Right cardiac atrium (tissue), 5 donors: ENCODE measurements at regions not wholly inside any gene's neighbourhood (a gene's known extent, or its start where the extent isn't known, plus 50 kb on each side); places are given as distances from the start of the nearest gene placed in this dataset.

ENCODE experiments used
- ATAC-seq, 2 donors: fragments of 200-7000 bp; cut with Tn5 transposase; one replicate each; pipeline versions ENCODE4 v1.8.0 to v1.9.1; 2020; ENCODE audit warnings: moderate library complexity in 2 of 2, mild to moderate bottlenecking in 1 of 2
- DNase-seq, 3 donors: peaks; one replicate each; pipeline ENCODE4 v3.0.0-alpha.2; 2020
- H3K27ac ChIP-seq: one replicate; pipeline ENCODE4 v1.5.1; 2013; ENCODE audit warnings: mild to moderate bottlenecking, low read length, control low read depth, moderate library complexity
- H3K27me3 ChIP-seq: one replicate; pipeline ENCODE4 v1.6.1; 2013; ENCODE audit not compliant: control insufficient read depth, insufficient read depth
- H3K4me1 ChIP-seq: one replicate; pipeline ENCODE4 v1.6.1; 2013; ENCODE audit warnings: low read length; ENCODE audit not compliant: control insufficient read depth, insufficient read depth
- H3K4me3 ChIP-seq: one replicate; pipeline ENCODE4 v1.5.1; 2013; ENCODE audit warnings: low read length, control low read depth
- H3K9me3 ChIP-seq: one replicate; pipeline ENCODE4 v1.6.1; 2013; ENCODE audit warnings: low read length; ENCODE audit not compliant: control insufficient read depth
- WGBS: extraction: QIAGEN DNeasy Blood & Tissue Kit; methylation state at CpG from one replicate; pipeline ENCODE4 v1.1.7; 2013; 5-methylcytosine and 5-hydroxymethylcytosine counted together
- intact Hi-C, 4 donors: fragments of 100-400 bp; cut with DNase I; formaldehyde crosslinking; loops; one replicate each; pipeline versions ENCODE4 v1.11.0 to v1.14.0; 2022 to 2023
- donor health status: healthy with polysubstance abuse.
- donor health status: DM: no; HTN: yes; CAD: no.
- donor health status: DM: no; HTN: no; CAD: no.
- donor health status: DM: no; HTN: yes; CAD: no; lungs with severe emphysema.
- donor health status: DM: yes; HTN: yes; CAD: no.

DNA sequence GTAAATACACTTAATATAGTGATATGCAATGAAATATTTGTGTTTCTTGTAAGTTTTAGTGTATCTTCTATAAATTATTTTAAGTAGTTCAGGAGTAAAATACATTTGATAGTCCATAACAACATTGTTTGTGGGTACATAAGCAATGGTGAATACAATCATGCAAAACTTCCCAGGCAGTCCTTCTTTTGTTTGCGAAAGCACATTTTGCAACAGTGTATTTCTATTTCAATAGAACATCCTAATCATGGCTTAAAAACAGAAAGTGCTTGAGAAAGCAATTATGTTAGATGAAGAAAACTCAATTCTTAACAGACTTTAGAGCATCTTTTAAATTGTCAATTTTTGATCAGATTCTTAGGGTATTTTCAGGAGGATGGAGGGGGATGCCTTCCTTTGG, 155.6 kb downstream of the POSTN start:
- DNase-seq: no peak
- Histone ChIP-seq H3K27ac (no peak overlapping the region), H3K4me1 (no peaks in the 10 kb centered on the region), H3K27me3 (no peaks in the 10 kb centered on the region), H3K9me3 (no peaks in the 10 kb centered on the region), H3K4me3 (no peak overlapping the region)
- intact Hi-C loops: no loop called here
- WGBS: 97% methylated on average over 1 of the region's 1 CpG
- ATAC-seq: no peak

DNA sequence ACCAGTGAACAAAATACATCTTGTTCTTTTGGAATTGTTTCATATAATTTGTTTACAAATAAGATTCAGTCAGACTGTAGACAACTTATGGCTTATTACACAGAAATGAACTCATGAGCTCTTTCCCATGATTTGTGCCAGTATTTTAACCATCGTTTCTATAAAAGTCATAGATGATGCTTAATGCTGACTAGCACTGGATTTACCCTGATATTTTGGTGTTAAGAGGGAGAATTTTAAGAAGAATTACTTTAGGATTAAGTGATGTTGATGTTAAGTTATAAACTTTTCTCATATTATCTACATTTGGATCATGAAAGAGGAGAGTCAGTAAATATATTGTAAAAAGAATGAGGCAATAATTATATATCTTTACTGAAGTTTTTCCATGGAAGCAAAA, 162.7 kb downstream of the POSTN start:
- H3K4me3 ChIP-seq: no peak overlapping the region
- H3K4me1 ChIP-seq: no peaks in the 10 kb centered on the region
- H3K27ac ChIP-seq: no peak overlapping the region
- no peaks in the 10 kb centered on the region for H3K27me3 ChIP-seq
- 74% methylated on average over 1 of the region's 1 CpG for WGBS
- intact Hi-C loops: no loop called here
- DNase-seq: no peak
- no peaks in the 10 kb centered on the region for H3K9me3 ChIP-seq
- ATAC-seq: no peak

DNA sequence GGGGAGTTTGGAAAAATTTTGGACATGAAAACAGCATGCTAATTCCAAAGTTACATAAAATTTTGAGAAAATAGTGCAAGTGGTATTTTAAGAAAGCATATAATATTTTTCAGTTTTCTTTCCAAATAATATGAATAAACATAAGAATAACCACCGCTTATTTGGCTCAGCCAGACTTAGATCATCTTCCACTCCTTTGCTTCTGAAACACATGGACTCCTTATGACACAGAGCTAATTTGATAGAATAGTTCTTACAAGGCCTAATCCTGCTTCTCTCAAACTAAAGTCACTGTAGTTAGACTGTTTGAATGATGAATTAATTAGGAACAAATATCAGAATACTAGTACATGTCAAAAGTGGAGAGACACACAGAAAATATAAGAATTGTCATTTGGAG, 165.5 kb downstream of the POSTN start:
- Histone ChIP-seq H3K27ac (no peak overlapping the region), H3K4me1 (no peaks in the 10 kb centered on the region), H3K27me3 (no peaks in the 10 kb centered on the region), H3K4me3 (no peak overlapping the region), H3K9me3 (no peaks in the 10 kb centered on the region)
- ATAC-seq (no peak), DNase-seq (no peak)
- intact Hi-C loops: no loop called here
- 81% methylated on average over 1 of the region's 1 CpG for WGBS

DNA sequence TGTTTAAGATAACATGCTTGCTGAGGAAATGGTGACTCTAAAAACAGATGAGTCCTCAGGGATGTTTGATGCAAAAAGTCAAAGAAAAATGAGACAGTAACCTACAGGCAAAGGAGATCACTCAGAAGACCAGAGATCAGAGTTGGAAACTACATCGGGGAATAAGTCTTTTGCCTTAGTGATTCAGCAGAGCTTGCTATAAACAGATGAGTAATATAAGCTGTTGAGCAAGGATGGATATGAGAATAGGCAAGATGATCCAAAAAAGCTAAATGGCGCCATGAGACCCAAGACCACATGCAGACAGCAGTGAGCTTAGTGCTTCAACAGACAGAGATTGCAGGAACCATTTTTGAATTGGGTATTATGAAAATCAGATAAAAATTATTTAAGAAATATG, 168.6 kb downstream of the POSTN start:
- Histone ChIP-seq H3K27ac (no peak overlapping the region), H3K9me3 (no peaks in the 10 kb centered on the region), H3K4me1 (no peaks in the 10 kb centered on the region), H3K27me3 (no peaks in the 10 kb centered on the region), H3K4me3 (no peak overlapping the region)
- ATAC-seq (no peak), DNase-seq (no peak)
- WGBS: 93% methylated on average over 2 of the region's 2 CpGs
- intact Hi-C loops: no loop called here

DNA sequence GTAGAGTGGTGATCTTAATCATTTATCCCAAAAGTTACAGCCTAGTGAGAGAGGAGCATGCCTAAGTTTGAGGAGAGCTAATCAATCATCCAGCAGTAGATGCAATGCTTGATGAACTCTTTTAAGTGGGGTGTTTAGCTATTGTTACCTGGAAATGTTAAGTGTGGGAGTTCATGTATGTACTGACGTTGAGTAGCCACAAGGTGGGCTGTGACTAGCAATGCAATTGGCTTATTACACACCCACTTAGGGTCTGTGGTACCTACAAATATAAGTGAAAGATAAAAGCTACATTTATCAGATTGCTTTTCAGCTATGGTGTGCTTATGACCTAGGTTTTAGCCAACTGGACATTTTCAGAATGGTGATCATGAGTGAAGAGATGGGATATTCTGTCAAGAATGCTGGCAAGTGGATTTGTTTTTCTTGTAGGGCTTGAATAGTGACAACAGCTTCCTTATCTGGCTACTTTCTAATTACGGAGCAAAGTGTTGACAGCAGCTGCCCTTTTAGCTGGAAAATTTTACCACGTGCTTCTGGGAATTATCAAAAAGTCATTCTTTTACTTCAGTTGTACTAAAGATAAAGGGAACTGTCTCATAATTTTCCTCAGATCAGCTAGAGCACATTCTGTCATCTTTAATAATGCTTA, 170.6 kb downstream of the POSTN start:
- Histone ChIP-seq H3K4me3 (no peak overlapping the region), H3K4me1 (no peaks in the 10 kb centered on the region), H3K9me3 (no peaks in the 10 kb centered on the region), H3K27me3 (no peaks in the 10 kb centered on the region), H3K27ac (no peak overlapping the region)
- intact Hi-C loops: no loop called here
- ATAC-seq (peak; percentile 86 to 88), DNase-seq (no peak)
- 14% methylated on average over 3 of the region's 3 CpGs for WGBS

DNA sequence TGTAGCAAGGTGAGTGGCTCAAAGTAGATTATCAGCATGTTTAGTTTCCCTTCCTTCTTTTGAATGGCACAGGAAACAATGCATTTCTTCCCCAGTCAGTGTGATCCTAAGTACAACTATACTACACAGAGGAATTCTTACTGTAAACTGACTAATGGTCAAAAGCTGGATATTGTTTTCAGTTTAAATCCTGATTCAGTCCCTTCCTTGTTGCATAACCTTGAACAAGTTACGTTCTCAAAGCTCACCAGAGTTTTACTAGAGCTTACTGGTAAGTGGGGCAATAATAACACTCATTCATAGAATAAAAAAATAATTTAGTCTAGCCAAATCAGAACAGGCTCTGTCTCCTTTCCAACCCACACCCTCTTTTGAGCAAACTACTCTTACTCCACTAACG, 180.1 kb downstream of the POSTN start:
- H3K27me3 ChIP-seq: no peaks in the 10 kb centered on the region
- H3K4me1 ChIP-seq: no peaks in the 10 kb centered on the region
- ATAC-seq: no peak
- H3K9me3 ChIP-seq: no peaks in the 10 kb centered on the region
- H3K4me3 ChIP-seq: no peak overlapping the region
- 70% methylated on average over 2 of the region's 2 CpGs for WGBS
- no peak for DNase-seq
- H3K27ac ChIP-seq: no peak overlapping the region
- intact Hi-C loops: no loop called here

DNA sequence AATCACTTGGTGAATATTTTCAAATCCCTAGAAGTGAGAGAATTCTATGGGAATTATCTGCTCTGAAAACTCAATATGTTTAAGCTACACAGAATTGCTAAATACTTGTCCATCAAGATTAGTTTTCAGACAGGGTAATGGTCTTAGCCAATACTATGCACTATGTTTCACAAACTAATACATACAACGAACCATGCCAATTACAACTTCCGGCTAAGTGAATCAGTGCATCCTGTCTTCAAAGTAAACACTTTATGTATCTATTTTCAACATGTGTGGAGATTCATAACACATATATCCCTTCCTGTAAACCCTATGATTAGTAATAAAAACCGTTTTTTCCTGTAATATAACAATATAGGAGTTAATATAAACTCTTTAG, 181.5 kb downstream of the POSTN start:
- intact Hi-C loops: no loop called here

DNA sequence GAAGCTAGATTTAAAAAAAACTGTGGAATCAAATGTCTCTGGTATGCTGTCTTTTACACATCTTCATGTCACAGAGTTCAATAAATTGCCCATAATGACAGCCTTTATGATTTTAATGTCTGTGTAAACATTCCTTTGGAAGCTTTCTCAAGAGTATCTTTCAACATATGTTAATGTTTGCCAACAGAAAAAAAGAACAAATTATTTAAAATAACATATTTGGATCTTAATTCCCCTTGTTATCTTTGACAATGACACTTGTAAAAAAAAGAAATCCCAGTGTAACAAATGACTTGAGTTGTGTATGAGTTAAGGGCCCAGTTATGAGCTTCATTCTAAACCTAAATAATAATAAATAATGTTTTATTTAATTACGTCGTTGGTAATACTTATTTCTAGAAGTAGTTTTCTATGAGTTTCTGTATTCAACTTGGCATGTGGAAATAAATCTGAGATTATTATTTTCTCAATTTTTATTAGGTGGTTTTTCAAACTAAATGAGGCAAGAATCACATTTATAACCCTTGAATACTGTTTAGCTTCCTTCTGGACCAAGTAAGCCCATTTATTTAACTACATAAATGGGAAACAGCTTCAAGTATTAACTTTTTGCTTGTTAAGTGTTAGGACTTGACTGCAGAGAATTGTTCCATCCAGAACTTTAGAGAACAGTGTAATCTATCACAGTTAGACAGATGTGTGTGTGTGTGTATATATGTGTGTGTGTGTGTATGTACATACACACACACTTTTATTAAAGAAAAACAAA, 182.1 kb downstream of the POSTN start:
- intact Hi-C loops: no loop called here
- no peaks in the 10 kb centered on the region for H3K9me3 ChIP-seq
- no peak overlapping the region for H3K4me3 ChIP-seq
- 77% methylated on average over 2 of the region's 2 CpGs for WGBS
- no peaks in the 10 kb centered on the region for H3K27me3 ChIP-seq
- H3K27ac ChIP-seq: no peak overlapping the region
- H3K4me1 ChIP-seq: no peaks in the 10 kb centered on the region
- DNase-seq (no peak), ATAC-seq (no peak)

More for the DNA sequence above, 181.5 kb downstream of the POSTN start:
- H3K9me3 ChIP-seq: no peaks in the 10 kb centered on the region
- WGBS: 60% methylated on average over 3 of the region's 3 CpGs
- ATAC-seq (no peak), DNase-seq (no peak)
- H3K27ac ChIP-seq: no peak overlapping the region
- no peaks in the 10 kb centered on the region for H3K27me3 ChIP-seq
- H3K4me1 ChIP-seq: no peaks in the 10 kb centered on the region
- H3K4me3 ChIP-seq: no peak overlapping the region

DNA sequence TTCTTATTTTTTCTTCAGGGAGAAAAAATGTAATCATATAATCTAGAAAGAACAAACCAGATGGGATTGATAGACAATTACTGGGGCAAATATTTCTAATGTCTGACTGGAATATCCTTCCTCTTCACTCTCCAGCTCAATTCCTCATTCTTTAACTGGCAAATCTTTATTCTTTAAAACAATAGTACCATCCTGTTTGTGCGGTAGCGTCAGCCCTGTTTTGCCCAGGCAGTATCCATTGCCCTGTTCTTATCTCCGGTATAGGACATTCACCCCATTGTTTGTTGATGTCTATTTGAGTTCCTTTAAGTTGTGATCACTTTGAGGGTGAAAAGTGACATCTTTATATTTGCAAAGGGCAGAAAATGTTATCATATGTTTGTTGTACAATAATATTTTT, 185.4 kb downstream of the POSTN start:
- no peak overlapping the region for H3K27ac ChIP-seq
- ATAC-seq (no peak), DNase-seq (no peak)
- no peaks in the 10 kb centered on the region for H3K9me3 ChIP-seq
- WGBS: 64% methylated on average over 3 of the region's 3 CpGs
- H3K27me3 ChIP-seq: no peaks in the 10 kb centered on the region
- H3K4me1 ChIP-seq: peaks cover 2% of the 10 kb centered on the region
- intact Hi-C loops: no loop called here
- H3K4me3 ChIP-seq: no peak overlapping the region

DNA sequence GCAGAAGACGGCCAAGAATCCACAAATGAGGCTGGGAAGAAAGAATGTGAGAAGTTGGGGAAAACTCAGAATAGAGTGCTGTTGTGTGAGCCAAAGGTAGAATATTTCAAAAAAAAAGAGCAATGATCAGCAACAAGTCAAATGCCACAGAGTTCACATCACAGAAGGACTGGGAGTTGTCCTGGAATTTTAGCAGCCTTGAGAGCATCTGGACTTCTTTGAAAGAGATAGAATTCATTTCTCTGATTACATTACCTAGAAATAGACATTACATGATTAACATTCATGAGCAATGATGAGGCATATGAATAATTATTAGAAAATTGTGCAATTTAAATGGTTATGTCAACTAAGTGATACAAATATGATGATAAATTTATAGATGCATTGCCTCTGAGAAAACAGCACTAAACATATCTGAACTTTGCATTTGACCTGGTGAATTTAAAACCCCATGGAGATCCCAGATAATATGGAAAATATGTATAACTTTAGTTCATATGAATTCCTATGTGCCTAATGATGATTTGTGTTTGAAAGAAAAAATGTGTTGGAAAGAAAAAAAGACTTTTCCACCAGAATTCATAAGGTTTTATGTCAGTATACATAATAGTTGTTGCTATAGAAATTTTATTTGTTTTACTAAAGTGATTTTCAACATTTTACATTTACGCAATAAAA, 186.2 kb downstream of the POSTN start:
- DNase-seq (no peak), ATAC-seq (no peak)
- Histone ChIP-seq H3K27ac (no peak overlapping the region), H3K9me3 (no peaks in the 10 kb centered on the region), H3K27me3 (no peaks in the 10 kb centered on the region), H3K4me1 (peaks cover 2% of the 10 kb centered on the region), H3K4me3 (no peak overlapping the region)
- intact Hi-C loops: no loop called here
- 92% methylated on average over 2 of the region's 2 CpGs for WGBS

DNA sequence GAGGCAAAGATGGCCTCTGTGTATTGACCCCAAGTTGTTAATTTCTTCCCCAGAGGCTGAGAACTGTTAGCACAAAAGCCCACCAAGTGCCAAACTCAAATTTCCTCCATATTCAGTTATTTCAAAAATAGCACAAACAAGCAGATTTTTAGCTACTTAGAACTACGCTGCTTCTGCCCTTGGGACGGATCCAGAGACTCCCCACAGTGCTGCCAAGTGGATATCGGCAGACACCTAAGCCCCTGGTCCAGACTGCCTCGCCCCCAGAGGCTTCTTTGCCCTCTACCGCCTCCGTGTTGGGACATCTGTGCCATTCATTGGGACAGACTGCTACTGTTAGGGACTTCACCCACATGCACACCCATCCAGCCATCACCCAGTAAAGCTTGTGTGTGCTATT, 188.3 kb downstream of the POSTN start:
- no peak for ATAC-seq
- H3K27me3 ChIP-seq: no peaks in the 10 kb centered on the region
- no peak overlapping the region for H3K4me3 ChIP-seq
- DNase-seq: no peak
- 68% methylated on average over 6 of the region's 6 CpGs for WGBS
- intact Hi-C loops: no loop called here
- no peak overlapping the region for H3K27ac ChIP-seq
- no peaks in the 10 kb centered on the region for H3K9me3 ChIP-seq
- peaks cover 2% of the 10 kb centered on the region for H3K4me1 ChIP-seq
